Progenitor cell of endocrine pancreas (in vitro differentiated cells): ENCODE measurements at regions not wholly inside any gene's neighbourhood (a gene's known extent, or its start where the extent isn't known, plus 50 kb on each side); places are given as distances from the start of the nearest gene placed in this dataset.

ENCODE experiments used
- DNase-seq: peaks from one replicate; pipeline ENCODE4 v3.0.0; 2021; ENCODE audit warnings: low spot score; ENCODE audit not compliant: unreplicated experiment
- H3K27ac Mint-ChIP-seq: 2 replicates; pipeline ENCODE4 v1.8.0; 2021; ENCODE audit warnings: mild to moderate bottlenecking, moderate library complexity, mixed read lengths
- H3K27me3 Mint-ChIP-seq: 2 replicates; pipeline ENCODE4 v1.8.0; 2021; ENCODE audit warnings: mixed read lengths
- H3K36me3 Mint-ChIP-seq: 2 replicates; pipeline ENCODE4 v1.8.0; 2022; ENCODE audit warnings: mixed read lengths; ENCODE audit not compliant: insufficient read depth
- H3K4me1 Mint-ChIP-seq: 2 replicates; pipeline ENCODE4 v1.8.0; 2021; ENCODE audit warnings: low read depth, mixed read lengths
- H3K4me3 Mint-ChIP-seq: 2 replicates; pipeline ENCODE4 v1.8.0; 2021; ENCODE audit warnings: low read depth, mild to moderate bottlenecking, moderate library complexity, mixed read lengths
- H3K9me3 Mint-ChIP-seq: 2 replicates; pipeline ENCODE4 v1.8.0; 2021; ENCODE audit warnings: low read depth, mixed read lengths
- CTCF ChIP-seq: fragments of 200-600 bp; sonication (generic); IDR thresholded peaks from one replicate; pipeline ENCODE4 v1.5.0; 2021; ENCODE audit warnings: antibody characterized with exemption, mild to moderate bottlenecking; ENCODE audit not compliant: unreplicated experiment

GRCh38 chr6:97468981-97469380, 186.0 kb upstream of the MMS22L start:
- H3K27ac Mint-ChIP-seq: no peak overlapping the region
- no peaks in the 10 kb centered on the region for H3K9me3 Mint-ChIP-seq
- H3K36me3 Mint-ChIP-seq: no peaks in the 10 kb centered on the region
- no peak overlapping the region for H3K4me3 Mint-ChIP-seq
- peaks cover 7% of the 10 kb centered on the region for H3K4me1 Mint-ChIP-seq
- TF ChIP-seq CTCF: no peak
- H3K27me3 Mint-ChIP-seq: no peaks in the 10 kb centered on the region
- no peak for DNase-seq

DNA sequence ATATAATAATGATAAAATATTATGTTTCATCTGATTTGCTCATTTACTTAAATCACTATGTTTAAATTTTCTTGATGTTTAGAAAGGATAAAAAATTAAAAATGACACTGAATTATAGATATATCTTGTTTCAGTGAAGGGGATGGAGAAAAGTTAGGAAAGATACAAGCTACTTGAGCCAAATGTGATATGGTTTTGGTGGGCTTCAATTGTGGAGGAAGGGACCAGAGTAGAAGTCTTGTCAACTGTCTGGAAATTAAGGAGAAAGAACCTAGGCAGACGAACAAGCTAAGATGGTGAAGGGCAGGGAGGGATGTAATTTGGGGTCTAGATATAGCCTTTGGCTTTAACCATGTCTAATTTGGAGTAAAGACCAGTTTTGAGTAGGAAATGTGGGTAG, 186.4 kb upstream of the MMS22L start:
- DNase-seq: no peak
- Mint-ChIP-seq H3K9me3 (no peaks in the 10 kb centered on the region), H3K4me3 (no peak overlapping the region), H3K27me3 (no peaks in the 10 kb centered on the region), H3K4me1 (peaks cover 7% of the 10 kb centered on the region), H3K27ac (no peak overlapping the region), H3K36me3 (no peaks in the 10 kb centered on the region)
- no peak for TF ChIP-seq CTCF

DNA sequence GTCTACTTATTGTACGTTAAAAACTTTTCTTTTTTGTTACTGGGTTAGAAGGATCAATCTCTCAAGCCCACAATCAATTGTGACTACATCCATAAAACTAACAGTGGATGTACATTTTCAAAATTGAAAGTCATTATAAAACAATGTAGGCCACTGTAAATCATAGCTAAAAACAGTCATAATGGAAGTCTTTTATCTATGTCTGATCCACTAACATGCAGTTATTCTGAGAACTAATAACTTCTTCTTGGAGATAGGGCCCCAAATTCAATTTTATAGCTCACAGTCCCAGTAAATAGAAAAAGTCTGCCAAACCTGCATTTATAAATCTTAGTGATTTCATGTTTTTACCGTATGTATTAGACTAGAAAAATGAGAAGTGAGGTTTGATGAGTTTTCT, 187.3 kb upstream of the MMS22L start:
- H3K36me3 Mint-ChIP-seq: no peaks in the 10 kb centered on the region
- H3K4me1 Mint-ChIP-seq: peaks cover 7% of the 10 kb centered on the region
- TF ChIP-seq CTCF: no peak
- no peak overlapping the region for H3K4me3 Mint-ChIP-seq
- no peak overlapping the region for H3K27ac Mint-ChIP-seq
- no peaks in the 10 kb centered on the region for H3K27me3 Mint-ChIP-seq
- no peaks in the 10 kb centered on the region for H3K9me3 Mint-ChIP-seq
- no peak for DNase-seq

- DNase-seq: no peak
- Mint-ChIP-seq H3K27ac (no peak overlapping the region), H3K36me3 (no peaks in the 10 kb centered on the region), H3K4me3 (no peak overlapping the region), H3K4me1 (no peaks in the 10 kb centered on the region), H3K9me3 (peaks cover 4% of the 10 kb centered on the region), H3K27me3 (no peaks in the 10 kb centered on the region)
- TF ChIP-seq CTCF: no peak
Observed at GRCh38 chr6:97473979-97474378, 191.0 kb upstream of the MMS22L start.

DNA sequence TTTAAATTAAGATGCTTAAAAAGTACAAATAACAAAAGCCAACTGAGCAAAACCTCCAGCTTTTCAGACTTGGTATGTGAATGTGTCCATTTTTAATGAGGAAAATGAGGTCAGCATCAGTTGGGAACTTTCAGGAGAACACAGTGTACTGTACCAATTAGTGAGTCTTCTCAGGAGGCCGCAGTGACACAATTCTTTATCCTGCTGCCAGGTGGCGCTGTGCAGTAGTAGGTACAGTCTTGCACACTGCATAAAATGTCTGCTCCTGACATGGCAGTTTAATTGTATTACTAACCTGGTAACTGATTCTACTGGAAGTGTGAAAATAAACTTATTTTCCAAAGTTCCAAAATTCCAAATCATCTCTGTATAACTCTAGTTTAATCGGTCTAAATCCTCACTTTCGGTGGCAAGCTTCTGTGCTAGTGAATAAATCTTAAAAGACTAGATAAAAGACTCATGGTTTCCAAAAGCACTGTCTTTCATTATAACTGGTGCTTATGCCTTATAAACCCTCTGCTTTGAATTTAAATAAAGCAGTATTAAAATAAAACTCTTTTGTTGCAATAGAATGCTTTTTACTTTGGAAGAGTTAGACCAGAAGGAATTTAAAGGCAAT, 214.8 kb upstream of the MMS22L start:
- peak; percentile 41 for DNase-seq
- TF ChIP-seq CTCF: peak; percentile 92
- Mint-ChIP-seq H3K36me3 (no peaks in the 10 kb centered on the region), H3K27ac (no peak overlapping the region), H3K4me3 (no peak overlapping the region), H3K4me1 (no peaks in the 10 kb centered on the region), H3K9me3 (no peaks in the 10 kb centered on the region), H3K27me3 (peaks cover 3% of the 10 kb centered on the region)
